PC-3 (cell line): ENCODE measurements at regions not wholly inside any gene's neighbourhood (a gene's known extent, or its start where the extent isn't known, plus 50 kb on each side); places are given as distances from the start of the nearest gene placed in this dataset.

Source experiments
- ATAC-seq: fragments of 200-7000 bp; cut with Tn5 transposase; 2 replicates; pipeline ENCODE4 v1.9.1; 2020; ENCODE audit warnings: mild to moderate bottlenecking, moderate library complexity
- BruUV-seq: library from RNA; stranded (reverse); fragments of 400-500 nt; replicated peaks from 2 replicates; lab custom pipeline; 2021; lab: Mats Ljungman, UMichigan
- CTCF ChIA-PET: fragments of 300-600 bp; sonication (Branson Sonifier 250); formaldehyde crosslinking; loops from one replicate; lab custom pipeline; 2022; ENCODE audit warnings: antibody characterized with exemption; lab: Charles Lee
- POLR2A ChIA-PET: fragments of 300-600 bp; sonication (Branson Sonifier 250); formaldehyde crosslinking; loops from one replicate; lab custom pipeline; 2022; ENCODE audit warnings: antibody characterized with exemption; ENCODE audit not compliant: unreplicated experiment; lab: Charles Lee
- DNase-seq: peaks from one replicate; pipeline ENCODE4 v3.0.0-alpha.2; 2015
- H2AFZ ChIP-seq: fragments of 300-600 bp; sonication (generic); 2 replicates; pipeline ENCODE4 v1.6.0; 2016; ENCODE audit warnings: antibody characterized with exemption, low read length
- H3F3A ChIP-seq: fragments of 300-600 bp; sonication (generic); one replicate; pipeline ENCODE4 v1.6.0; 2017; ENCODE audit warnings: antibody characterized with exemption, low read length, control low read depth, mild to moderate bottlenecking; ENCODE audit not compliant: unreplicated experiment
- H3K27ac ChIP-seq: fragments of 300-600 bp; sonication (generic); 2 replicates; pipeline ENCODE4 v1.5.1; 2016; ENCODE audit warnings: mild to moderate bottlenecking, low read length
- H3K27me3 ChIP-seq: fragments of 300-600 bp; sonication (generic); 2 replicates; pipeline ENCODE4 v1.6.1; 2016; ENCODE audit warnings: low read length, mixed read lengths
- H3K36me3 ChIP-seq: fragments of 300-600 bp; sonication (generic); 2 replicates; pipeline ENCODE4 v1.6.1; 2016; ENCODE audit warnings: low read depth, mixed run types, low read length, mixed read lengths
- H3K4me1 ChIP-seq: fragments of 300-600 bp; sonication (generic); 2 replicates; pipeline ENCODE4 v1.5.1; 2016; ENCODE audit warnings: low read length; ENCODE audit not compliant: insufficient read depth
- H3K4me2 ChIP-seq: fragments of 300-600 bp; sonication (generic); 2 replicates; pipeline ENCODE4 v1.6.0; 2016; ENCODE audit warnings: low read length
- H3K4me3 ChIP-seq: fragments of 300-600 bp; sonication (generic); 2 replicates; pipeline ENCODE4 v1.5.1; 2016; ENCODE audit warnings: mild to moderate bottlenecking, low read length, mixed read lengths
- H3K79me2 ChIP-seq: fragments of 300-600 bp; sonication (generic); 2 replicates; pipeline ENCODE4 v1.6.1; 2017; ENCODE audit warnings: low read length, mixed read lengths
- H3K9ac ChIP-seq: fragments of 300-600 bp; sonication (generic); 2 replicates; pipeline ENCODE4 v1.6.0; 2016; ENCODE audit warnings: mild to moderate bottlenecking, low read length
- H3K9me2 ChIP-seq: fragments of 300-600 bp; sonication (generic); replicated peaks from 2 replicates; pipeline ENCODE4 v1.6.1; 2016; ENCODE audit warnings: mixed run types, low read length, mixed read lengths
- H3K9me3 ChIP-seq: fragments of 300-600 bp; sonication (generic); 2 replicates; pipeline ENCODE4 v1.6.1; 2016; ENCODE audit warnings: low read length, mixed read lengths
- H4K20me1 ChIP-seq: fragments of 300-600 bp; sonication (generic); 2 replicates; pipeline ENCODE4 v1.6.1; 2016; ENCODE audit warnings: low read length, mixed read lengths
- EZH2 ChIP-seq: fragments of 300-600 bp; sonication (generic); IDR thresholded peaks from one replicate; pipeline ENCODE4 v1.6.1; 2017; ENCODE audit warnings: antibody characterized with exemption, mild to moderate bottlenecking, low read length; ENCODE audit not compliant: unreplicated experiment
- EZH2phosphoT487 ChIP-seq: fragments of 300-600 bp; sonication (generic); IDR thresholded peaks from 2 replicates; pipeline ENCODE4 v1.6.1; 2018; ENCODE audit warnings: mild to moderate bottlenecking, antibody characterized with exemption, low read length, borderline replicate concordance
- intact Hi-C: fragments of 100-400 bp; cut with micrococcal nuclease; formaldehyde crosslinking; loops from 2 replicates; pipeline ENCODE4 v1.9.0; 2023
- TF ChIP-seq, protein P1 (sequence below): fragments of 300-600 bp; sonication (generic); conservative IDR thresholded peaks from 2 replicates; pipeline ENCODE4 v1.5.1; 2017; ENCODE audit warnings: antibody characterized with exemption, low read depth, mild to moderate bottlenecking, low read length

- CTCF ChIA-PET = no interaction called here
- BruUV-seq = no TSS peak
These were observed 178.8 kb upstream of the PRDM1 start for GRCh38 chr6:105907301-105907700.

DNA sequence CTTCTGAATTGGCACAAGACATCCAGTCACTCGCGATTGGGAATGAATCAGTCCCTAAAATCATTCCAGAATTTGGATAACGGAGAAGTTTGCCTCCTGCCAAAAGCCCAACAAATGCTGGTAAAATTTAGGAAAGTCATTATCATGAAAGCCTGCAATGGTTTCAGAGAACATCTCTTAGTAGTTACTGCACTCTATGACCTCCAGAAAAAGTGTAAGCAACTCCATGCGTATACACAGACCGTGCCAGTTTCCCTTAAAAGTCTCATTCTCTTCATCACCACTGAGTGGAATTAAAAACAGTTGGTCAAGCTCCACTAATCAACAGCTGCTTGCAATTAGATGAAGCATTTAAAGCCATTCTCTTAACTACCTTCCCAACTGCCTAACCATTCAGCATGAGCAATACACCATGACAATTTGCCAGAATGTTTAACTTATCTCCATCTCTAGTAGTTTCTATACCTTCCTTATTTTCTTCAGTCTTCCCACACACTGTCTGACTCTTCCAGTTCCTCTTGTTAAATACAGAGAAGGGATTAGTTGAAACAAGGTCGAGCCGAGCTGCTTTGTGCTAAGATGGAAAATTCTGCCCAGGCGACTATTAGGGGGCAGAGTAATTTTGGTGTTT is 183.6 kb upstream of the PRDM1 start:
- Histone ChIP-seq H3K79me2 (no peaks in the 10 kb centered on the region), H3K9me2 (no peaks in the 10 kb centered on the region), H3K36me3 (no peaks in the 10 kb centered on the region), H2AFZ (no peak overlapping the region), H3K9me3 (no peaks in the 10 kb centered on the region), H3K9ac (no peak overlapping the region), H3K4me2 (no peak overlapping the region), H3K4me3 (no peak overlapping the region), H4K20me1 (no peaks in the 10 kb centered on the region), H3F3A (no peaks in the 10 kb centered on the region), H3K4me1 (peaks cover 10% of the 10 kb centered on the region), H3K27ac (no peak overlapping the region), H3K27me3 (no peaks in the 10 kb centered on the region)
- intact Hi-C loops = no loop called here
- no peak for DNase-seq
- TF ChIP-seq EZH2phosphoT487 (no peak), EZH2 (no peak)
- TF ChIP-seq, protein P1, sequence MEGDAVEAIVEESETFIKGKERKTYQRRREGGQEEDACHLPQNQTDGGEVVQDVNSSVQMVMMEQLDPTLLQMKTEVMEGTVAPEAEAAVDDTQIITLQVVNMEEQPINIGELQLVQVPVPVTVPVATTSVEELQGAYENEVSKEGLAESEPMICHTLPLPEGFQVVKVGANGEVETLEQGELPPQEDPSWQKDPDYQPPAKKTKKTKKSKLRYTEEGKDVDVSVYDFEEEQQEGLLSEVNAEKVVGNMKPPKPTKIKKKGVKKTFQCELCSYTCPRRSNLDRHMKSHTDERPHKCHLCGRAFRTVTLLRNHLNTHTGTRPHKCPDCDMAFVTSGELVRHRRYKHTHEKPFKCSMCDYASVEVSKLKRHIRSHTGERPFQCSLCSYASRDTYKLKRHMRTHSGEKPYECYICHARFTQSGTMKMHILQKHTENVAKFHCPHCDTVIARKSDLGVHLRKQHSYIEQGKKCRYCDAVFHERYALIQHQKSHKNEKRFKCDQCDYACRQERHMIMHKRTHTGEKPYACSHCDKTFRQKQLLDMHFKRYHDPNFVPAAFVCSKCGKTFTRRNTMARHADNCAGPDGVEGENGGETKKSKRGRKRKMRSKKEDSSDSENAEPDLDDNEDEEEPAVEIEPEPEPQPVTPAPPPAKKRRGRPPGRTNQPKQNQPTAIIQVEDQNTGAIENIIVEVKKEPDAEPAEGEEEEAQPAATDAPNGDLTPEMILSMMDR = no peak
- ChIA-PET POLR2A (no interaction called here), CTCF (no interaction called here)
- no TSS peak for BruUV-seq
- ATAC-seq = no peak

More at GRCh38 chr6:105907301-105907700, 178.8 kb upstream of the PRDM1 start:
- H4K20me1 ChIP-seq = no peaks in the 10 kb centered on the region
- no peaks in the 10 kb centered on the region for H3F3A ChIP-seq
- H2AFZ ChIP-seq = no peak overlapping the region
- intact Hi-C loops = no loop called here
- TF ChIP-seq EZH2phosphoT487 (no peak), EZH2 (no peak)
- TF ChIP-seq, protein P1 = no peak
- H3K36me3 ChIP-seq = no peaks in the 10 kb centered on the region
- no peaks in the 10 kb centered on the region for H3K79me2 ChIP-seq
- no peak overlapping the region for H3K4me3 ChIP-seq
- H3K9me2 ChIP-seq = no peaks in the 10 kb centered on the region
- H3K9ac ChIP-seq = no peak overlapping the region
- H3K27ac ChIP-seq = no peak overlapping the region
- ATAC-seq (no peak), DNase-seq (no peak)
- no peaks in the 10 kb centered on the region for H3K4me1 ChIP-seq
- POLR2A ChIA-PET = no interaction called here
- H3K9me3 ChIP-seq = no peaks in the 10 kb centered on the region
- H3K4me2 ChIP-seq = no peak overlapping the region
- H3K27me3 ChIP-seq = no peaks in the 10 kb centered on the region

GRCh38 chr6:105901583-105901982 is 184.6 kb upstream of the PRDM1 start:
- Histone ChIP-seq H4K20me1 (no peaks in the 10 kb centered on the region), H3K79me2 (no peaks in the 10 kb centered on the region), H3K9ac (no peak overlapping the region), H3K4me3 (no peak overlapping the region), H3K4me2 (no peak overlapping the region), H3K27ac (no peak overlapping the region), H3K27me3 (no peaks in the 10 kb centered on the region), H2AFZ (no peak overlapping the region), H3K4me1 (peaks cover 18% of the 10 kb centered on the region), H3F3A (no peaks in the 10 kb centered on the region), H3K9me3 (no peaks in the 10 kb centered on the region), H3K9me2 (no peaks in the 10 kb centered on the region), H3K36me3 (no peaks in the 10 kb centered on the region)
- DNase-seq (no peak), ATAC-seq (no peak)
- ChIA-PET POLR2A (no interaction called here), CTCF (no interaction called here)
- intact Hi-C loops = no loop called here
- no TSS peak for BruUV-seq
- no peak for TF ChIP-seq EZH2phosphoT487
- TF ChIP-seq, protein P1 = no peak
- no peak for TF ChIP-seq EZH2
